ENCODE measurements at regions not wholly inside any gene's neighbourhood (a gene's known extent, or its start where the extent isn't known, plus 50 kb on each side); places are given as distances from the start of the nearest gene placed in this dataset.

DNA sequence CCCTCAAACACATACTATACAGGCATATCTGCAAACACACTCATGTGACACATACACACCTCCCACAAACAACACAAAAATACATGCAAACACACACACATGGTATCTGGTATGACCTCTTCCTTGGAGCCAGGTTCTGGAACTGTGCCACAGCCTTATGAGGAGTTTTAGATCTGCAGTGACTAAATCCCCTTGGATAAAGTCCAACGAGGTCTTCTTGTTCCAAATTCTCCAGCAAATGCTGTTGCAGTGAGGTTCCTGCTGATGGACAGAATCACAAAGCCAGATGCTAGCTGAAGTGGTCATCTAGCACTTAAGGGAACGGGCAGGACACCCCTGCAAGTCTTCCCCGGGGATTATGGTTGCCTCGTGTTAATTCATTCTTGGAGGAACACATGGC lies 54.5 kb upstream of the DAPL1 start:
- TF ChIP-seq CTCF (conservative IDR thresholded peaks at IDR 0.05; ENCODE audit: low read depth, low read length): no peak
- peak; percentile 56 for DNase-seq (ENCODE audit: low read depth)
- H3K4me3 ChIP-seq (ENCODE audit: low read depth, low read length): no peak overlapping the region

- no peak for DNase-seq (ENCODE audit: low read depth)
- no peak overlapping the region for H3K4me3 ChIP-seq (ENCODE audit: low read depth, low read length)
- no peak for TF ChIP-seq CTCF (conservative IDR thresholded peaks at IDR 0.05; ENCODE audit: low read depth, low read length)
Observed at GRCh38 chr2:158741625-158742024, 53.5 kb upstream of the DAPL1 start.

DNA sequence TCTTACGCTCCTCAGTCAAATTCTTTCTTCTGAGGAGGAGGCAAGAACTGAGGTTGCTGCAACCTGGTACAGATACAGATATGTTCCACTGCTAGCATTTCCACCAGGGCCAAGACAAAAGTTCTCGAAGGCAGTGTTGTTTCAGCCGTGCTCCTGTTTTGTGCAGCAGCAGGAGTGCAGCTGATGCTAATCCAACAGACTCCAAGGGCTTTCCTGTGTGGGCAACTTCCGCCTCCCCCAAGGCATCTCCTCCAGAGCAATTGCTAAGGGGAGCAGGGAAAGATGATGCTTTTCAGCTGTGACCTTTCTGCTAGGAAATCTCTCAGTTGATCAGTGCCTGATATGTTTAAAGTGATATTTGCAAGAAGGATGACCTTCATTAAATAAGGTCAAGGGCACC lies 52.6 kb upstream of the DAPL1 start:
- TF ChIP-seq CTCF (conservative IDR thresholded peaks at IDR 0.05; ENCODE audit: low read depth, low read length): no peak
- DNase-seq (ENCODE audit: low read depth): no peak
- no peak overlapping the region for H3K4me3 ChIP-seq (ENCODE audit: low read depth, low read length)

DNA sequence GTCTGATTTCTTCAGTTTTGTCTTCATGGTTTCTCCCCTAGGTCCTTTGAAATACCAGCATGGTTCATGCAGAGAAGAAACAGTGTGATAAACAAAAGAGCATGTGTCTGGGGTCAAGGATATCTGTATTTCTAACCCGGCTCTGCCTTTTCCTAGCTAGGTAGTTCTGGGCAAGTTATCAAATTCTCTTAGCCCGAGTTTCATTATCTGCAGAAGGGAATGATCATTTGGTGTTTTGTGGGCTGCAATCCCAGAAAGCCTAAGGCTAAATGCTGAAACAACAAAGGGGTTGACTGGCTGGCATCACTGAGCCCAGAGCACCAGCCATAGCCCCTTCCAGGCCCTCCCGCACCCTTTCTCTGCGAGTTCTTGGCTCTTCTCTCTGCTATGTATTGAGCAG lies 51.7 kb upstream of the DAPL1 start:
- no peak for DNase-seq (ENCODE audit: low read depth)
- no peak overlapping the region for H3K4me3 ChIP-seq (ENCODE audit: low read depth, low read length)
- no peak for TF ChIP-seq CTCF (conservative IDR thresholded peaks at IDR 0.05; ENCODE audit: low read depth, low read length)

DNA sequence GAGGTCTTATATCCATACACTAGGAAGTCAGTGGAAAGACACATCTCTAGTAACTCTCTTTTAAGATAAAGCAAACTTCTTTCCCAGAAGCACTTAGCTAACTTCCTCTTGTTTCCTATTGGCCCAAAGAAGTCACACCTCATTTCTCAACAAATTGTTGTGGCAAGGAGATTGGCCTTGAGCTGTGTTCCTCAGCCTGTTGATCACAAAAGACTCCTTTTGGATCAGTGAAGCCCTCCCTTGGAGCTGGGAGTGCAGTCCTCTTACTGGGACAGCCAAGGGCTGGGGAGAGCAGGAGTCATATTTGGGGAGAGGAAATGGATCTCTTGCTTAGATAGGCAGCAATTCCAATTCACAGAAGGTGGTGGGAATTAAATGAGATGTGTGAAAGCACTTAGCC lies 51.2 kb upstream of the DAPL1 start:
- H3K4me3 ChIP-seq (ENCODE audit: low read depth, low read length): no peak overlapping the region
- no peak for DNase-seq (ENCODE audit: low read depth)
- no peak for TF ChIP-seq CTCF (conservative IDR thresholded peaks at IDR 0.05; ENCODE audit: low read depth, low read length)

DNA sequence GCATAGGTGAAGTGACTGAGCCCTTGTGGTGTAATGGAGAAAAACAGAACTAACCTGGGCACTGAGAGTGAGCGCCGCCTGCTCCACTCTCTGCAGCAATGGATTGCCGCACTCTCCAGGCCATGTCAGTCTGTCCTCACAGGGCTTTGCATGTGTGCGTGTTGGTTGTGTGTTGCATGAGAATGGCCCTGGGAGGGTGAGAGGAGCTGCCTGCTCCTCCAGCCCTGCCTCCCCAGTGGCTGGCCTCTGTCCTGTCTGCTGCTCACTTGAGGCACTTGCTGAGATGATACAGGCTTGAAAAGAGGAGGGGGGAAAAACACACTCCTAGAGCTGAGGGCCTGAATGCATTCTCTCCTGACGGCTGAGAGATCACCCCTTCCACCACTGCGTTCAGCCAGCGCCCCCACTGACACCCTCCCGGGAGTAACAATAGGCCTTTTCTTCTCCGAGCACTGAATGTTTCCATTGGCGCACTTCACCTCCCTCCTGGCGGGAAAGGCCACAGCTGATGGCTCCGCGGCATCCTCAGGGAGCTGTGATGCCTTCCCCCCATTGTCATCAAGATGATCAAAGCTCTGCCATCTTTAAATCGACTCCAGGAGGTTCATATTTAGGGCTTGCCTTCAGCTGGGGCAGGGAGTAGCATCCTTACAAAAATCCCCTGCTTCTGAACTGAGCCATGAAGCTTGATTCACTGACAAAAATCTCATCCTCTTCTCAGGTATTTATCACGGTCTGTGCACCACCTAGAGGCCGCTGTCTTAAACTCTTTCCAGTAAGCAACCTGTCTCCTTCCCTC lies 49.9 kb upstream of the DAPL1 start:
- no peak overlapping the region for H3K4me3 ChIP-seq (ENCODE audit: low read depth, low read length)
- DNase-seq (ENCODE audit: low read depth): peak; percentile 89
- peak; percentile 76 for TF ChIP-seq CTCF (conservative IDR thresholded peaks at IDR 0.05; ENCODE audit: low read depth, low read length)

All from choroid plexus epithelial cell (primary cell).